Colon (tissue), 2 donors: ENCODE measurements at regions not wholly inside any gene's neighbourhood (a gene's known extent, or its start where the extent isn't known, plus 50 kb on each side); places are given as distances from the start of the nearest gene placed in this dataset.

ENCODE experiments used
- FAIRE-seq: peaks from 2 replicates; lab custom pipeline; 2012; peaks lifted over from hg19 to GRCh38; lab: Jason Lieb, UNC
- donor health status: control.
- donor health status: control.

DNA sequence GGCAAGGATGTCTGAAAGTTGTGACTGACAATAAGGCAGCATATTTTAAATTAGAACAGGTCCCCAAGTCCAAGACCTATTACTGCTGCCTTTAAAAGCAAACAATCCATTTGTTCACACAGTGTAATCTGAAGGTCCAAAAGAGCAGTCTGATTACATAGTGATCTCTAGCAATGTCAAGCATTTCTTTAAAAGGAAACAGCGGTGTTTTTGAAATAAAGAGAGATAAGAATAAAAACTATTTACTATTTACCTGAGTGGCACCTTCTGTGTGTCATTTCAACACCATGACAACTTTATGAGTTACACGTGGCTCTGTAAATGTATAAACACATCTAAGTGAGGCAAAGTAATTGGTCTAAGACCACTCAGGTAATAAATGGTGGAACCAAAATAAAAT lies 1009.9 kb upstream of the CNTNAP5 start:
- no peak for FAIRE-seq

DNA sequence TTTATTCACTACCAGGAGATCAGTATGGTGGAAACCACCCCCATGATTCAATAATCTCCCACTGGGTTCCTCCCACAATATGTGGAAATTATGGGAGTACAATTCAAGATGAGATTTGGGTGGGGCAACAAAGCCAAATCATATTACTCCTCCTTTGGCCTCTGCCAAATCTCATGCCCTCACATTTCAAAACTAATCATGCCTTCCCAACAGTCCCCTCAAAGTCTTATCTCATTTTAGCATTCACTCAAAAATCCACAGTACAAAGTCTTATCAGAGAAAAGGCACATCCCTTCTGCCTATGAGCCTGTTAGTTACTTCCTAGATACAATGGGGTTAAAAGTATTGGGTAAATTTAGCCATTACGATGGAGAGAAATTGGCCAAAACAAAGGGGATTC lies 989.5 kb upstream of the CNTNAP5 start:
- no peak for FAIRE-seq

DNA sequence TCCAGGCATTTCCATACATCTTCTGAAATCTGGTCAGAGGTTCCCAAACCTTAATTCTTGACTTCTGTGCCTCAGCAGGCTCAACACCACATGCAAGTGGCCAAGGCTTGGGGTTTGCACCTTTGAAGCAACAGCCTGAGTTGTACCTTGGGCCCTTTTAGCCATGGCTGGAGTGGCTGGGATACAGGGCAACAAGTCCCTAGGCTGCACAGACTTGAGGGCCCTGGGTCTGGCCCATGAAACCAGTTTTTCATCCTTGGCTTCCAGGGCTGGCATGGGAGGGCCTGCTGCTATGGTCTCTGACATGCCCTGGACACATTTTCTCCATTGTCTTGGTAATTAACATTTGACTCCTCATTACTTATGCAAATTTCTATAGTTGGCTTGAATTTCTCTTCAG lies 988.8 kb upstream of the CNTNAP5 start:
- no peak for FAIRE-seq

DNA sequence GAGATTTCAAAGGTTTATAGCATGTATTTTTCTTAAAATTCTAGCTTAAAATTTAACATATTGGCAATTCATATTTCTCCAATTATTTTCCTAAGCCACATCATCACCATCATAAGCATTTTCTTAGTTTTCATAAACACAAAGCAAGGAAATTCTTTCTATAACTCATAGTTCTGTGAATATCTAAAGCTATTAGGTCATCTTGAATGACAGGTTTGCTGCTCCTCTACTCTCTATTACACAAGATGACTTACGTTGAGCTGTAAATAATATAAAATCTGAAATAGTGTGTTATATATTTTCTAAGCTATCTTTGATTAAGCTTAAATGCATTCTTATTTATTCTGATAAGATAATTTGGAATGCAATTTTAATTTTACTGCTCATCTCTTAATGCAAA lies 984.6 kb upstream of the CNTNAP5 start:
- no peak for FAIRE-seq

DNA sequence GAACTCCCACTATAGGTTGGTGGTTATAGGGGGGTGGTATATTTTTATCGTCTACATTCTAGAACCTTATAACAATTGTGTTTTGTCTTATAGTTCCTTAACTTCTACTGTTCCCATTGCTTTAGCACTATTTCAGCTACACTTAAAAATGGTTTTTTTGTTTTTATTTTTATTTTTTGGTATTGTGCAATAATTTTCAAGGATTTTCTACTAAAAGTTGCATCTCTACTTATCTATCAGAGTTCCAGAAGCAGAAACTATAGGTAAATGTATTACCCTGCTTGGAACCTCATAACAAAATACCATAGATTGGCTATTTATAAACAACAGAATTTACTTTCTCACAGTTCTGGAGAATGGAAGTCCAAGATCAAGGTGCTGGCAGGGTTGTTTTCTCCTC lies 981.6 kb upstream of the CNTNAP5 start:
- FAIRE-seq: no peak

DNA sequence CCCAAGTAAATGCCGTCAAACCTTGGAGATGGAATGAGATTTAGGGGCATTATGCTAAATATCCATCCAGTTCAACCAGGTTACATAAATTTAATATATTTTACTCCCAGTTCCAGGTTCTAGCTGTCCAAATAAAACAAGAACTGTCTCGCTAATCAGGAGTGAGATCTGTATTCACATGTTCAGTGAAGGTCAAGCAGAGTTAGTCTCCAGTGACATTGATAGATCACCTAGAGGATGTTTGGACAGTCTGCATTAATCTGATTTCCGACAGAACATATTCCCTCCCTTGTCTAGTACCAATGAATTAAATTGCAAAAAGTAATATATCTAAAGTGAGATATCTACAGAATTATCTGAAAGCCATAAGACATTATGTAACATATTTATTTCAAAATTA lies 979.4 kb upstream of the CNTNAP5 start:
- no peak for FAIRE-seq

DNA sequence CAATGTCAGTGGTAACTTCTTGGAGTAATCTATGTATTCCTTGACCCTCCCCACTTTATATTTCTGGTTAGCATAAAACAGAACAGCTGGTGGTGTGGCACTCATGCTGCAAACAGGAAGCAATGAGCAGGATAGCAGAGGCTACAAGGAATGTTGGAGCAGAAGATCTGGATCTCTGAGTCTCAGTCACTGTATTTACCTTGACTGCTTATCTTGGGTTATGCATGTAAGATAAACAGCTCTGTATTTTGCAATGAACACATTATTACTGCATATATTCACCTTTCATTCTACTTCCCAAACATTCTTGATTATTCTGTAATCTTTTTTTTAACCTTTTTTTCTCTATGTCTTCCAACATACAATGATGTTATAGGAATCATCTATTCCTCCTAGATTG lies 977.9 kb upstream of the CNTNAP5 start:
- FAIRE-seq: no peak

DNA sequence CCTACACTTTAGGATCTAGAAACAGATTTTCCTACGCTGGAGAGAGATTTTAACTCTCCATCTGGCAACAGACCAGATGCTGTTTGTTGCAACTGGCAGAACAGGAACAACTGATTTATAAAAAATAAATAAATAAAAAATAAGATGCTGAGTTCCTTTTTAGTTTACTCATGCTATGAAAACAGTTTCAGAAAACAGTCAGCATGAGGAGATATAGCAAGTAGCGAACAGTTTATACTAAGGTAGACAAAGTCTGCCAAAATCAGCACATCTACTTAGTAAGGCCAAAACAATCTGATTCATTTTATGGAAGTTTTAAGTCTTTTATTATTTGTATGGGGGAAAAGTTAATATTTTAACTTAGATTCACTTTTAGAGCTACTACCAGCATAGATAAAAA lies 974.0 kb upstream of the CNTNAP5 start:
- no peak for FAIRE-seq

DNA sequence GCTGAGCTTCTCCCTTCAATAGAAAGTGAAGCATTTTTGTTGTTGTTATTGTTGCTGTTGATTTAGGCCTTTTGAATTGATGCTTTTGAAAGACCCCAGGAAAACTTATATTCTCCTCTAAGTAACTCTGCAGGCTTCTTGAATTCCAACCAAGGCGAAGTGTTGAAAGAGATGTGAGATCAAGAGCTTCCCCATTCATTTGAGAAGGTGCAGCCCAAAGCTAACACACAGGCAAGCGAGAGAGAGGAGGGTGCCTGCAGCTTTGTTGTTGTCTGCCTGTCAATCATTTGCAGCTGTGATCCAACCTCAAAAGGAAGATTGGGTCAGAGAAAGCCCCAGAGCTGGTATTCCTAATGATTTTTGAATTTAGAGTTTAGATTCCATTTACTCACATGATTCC lies 963.6 kb upstream of the CNTNAP5 start:
- FAIRE-seq: no peak

DNA sequence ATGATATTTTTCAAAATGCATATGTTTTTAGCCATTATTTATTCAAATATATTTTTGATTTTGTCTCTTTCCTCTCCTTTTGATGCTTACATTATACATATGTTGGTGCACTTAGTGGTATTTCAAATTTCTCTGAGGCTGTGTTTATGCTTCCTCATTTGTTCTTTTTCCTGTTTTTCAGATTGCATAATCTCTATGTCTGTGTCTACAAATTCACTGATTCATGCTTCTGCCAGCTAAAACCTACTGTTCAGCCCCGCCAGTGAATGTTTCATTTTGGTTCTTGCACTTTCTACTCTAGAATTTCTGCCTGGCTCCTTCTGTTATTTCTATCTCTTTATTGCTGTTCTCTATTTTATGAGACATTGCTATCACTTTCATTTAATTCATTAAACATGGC lies 951.7 kb upstream of the CNTNAP5 start:
- FAIRE-seq: no peak

DNA sequence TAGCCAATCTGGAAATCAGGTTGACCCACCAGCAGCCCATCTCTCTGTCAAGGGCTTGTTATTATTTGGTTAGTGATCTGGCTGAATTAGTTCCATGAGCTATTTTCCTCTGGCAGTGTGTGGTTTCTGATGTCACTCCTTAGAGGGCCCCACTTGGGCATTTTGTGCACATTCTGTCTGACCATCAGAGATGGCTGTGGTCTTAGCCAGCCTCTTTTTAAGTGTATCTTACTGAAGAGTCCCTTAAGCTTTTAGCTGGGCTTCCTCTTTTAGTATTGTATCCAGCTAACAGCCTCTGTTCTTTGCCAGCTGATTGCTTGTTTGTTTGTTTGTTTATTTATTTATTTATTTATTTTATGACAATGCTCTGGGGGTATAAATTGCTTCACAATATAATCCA lies 951.1 kb upstream of the CNTNAP5 start:
- no peak for FAIRE-seq

DNA sequence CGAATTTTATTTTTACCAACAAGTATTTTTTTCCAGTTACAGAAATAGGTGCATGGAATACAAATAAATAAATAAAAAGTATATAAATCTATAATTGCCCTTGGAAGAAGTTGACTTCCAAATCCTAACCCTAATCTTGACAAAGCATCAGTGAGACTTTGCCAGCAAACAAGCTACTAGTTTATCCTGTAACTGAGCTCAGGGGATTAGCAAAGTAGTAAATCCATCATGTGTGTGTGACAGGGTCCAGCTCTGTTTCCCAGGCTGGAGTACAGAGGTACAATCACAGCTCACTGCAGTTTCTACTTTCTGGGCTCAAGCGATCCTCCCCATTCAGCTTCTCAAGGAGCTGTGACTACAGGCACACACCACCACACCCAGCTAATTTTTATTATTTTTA lies 948.0 kb upstream of the CNTNAP5 start:
- no peak for FAIRE-seq

DNA sequence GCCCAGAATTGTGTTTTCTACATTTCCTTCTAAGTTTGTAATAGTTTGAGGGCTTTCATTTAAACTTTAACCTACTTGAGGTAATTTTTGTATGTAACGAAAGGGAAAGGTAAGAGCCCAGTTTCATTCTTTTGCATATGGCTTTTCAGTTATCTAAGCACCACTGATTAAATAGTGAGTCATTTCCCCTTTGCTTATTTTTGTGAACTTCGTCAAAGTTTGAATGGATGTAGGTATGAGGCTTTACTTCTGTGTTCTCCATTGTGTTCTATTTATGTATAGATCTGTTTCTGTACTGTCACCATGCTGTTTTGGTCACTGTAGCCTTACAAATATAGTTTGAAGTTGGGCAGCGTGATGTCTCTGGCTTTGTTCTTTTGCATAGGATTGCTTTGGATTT lies 944.8 kb upstream of the CNTNAP5 start:
- FAIRE-seq: no peak

DNA sequence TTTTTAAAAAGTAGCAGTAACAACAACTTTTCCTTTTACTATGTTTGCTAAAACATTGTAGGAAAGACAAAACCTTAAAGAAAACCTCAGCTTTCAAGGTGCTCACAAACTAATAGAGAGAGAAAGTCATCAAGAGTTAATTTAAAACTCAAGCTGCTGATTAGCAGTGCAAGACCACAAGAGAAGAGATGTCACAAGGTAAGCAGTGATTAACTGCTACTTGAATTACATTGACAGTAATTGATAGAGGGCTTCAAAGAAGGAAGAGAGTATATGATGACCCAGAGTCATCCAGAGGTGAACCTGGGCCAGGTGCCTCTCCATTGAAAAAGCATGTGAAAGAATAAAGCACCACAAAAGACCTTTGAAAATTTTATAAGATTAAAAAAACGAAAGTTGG lies 939.6 kb upstream of the CNTNAP5 start:
- no peak for FAIRE-seq

DNA sequence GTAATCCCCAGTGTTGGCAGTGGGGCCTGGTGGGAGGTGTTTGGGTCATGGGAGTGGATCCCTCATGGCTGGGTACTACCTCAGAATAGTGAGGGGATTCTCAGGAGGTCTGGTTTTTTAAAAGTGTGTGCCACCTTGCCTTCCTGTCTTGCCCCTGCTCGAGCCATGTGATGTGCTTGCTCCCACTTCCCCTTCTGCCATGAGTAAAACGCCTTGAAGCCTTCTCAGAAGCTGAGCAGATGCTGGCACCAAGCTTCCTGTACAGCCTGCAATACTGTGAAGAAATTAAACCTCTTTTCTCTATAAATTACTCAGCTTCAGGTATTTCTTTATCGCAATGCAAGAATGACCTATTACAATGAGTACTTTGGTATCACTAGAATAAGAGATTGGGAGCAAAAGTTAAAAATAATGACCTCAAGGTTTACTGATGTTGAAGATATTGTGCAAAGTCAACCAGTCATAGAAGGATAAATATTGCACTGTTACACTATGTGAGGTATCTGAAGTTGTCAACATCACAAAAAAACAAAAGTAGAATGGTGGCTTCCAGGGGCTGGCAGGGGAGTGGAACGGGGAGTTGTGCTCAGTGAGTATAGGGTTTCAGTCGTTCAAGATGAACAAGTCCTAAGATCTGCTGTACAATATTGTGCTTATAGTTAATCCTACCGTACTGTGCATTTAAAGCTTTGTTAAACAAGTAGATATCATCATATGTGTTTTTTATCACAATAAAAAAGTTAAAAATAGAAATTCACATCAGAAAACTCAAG lies 938.3 kb upstream of the CNTNAP5 start:
- FAIRE-seq: no peak

DNA sequence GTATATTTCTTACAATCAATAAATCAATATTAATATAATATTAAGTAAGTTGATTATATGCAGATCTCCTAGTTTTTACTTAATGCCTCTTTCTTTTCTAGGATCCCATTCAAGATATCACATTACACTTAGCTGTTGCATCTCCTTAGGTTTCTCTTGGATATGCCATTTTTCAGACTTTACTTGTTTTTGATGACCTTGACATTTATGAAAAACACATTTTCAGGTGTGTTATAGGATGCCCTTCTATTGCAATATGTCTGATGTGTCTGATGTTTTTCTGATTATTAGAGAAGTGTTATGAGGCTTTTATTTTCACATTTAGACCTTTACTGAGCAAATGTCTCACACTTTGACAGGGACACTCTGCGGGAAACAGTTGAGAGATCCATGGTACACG lies 933.6 kb upstream of the CNTNAP5 start:
- no peak for FAIRE-seq

DNA sequence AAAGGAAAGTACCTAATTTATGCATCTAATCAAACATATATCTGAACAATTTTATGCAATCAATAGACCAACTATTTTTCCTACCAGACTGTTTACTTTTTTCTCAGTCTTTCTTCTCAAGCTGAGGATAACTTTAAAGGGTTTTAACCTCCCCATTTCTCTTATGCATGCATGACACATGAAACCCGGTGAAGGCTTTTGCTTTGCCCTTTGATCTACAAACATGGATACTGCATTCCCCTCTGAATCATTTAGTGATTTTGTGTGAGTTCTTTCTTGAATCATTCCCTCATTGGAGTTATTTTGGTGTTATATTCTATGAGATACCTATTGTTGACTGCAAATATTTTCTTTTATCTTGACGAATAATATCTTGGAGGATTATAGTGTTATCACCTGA lies 931.9 kb upstream of the CNTNAP5 start:
- no peak for FAIRE-seq

DNA sequence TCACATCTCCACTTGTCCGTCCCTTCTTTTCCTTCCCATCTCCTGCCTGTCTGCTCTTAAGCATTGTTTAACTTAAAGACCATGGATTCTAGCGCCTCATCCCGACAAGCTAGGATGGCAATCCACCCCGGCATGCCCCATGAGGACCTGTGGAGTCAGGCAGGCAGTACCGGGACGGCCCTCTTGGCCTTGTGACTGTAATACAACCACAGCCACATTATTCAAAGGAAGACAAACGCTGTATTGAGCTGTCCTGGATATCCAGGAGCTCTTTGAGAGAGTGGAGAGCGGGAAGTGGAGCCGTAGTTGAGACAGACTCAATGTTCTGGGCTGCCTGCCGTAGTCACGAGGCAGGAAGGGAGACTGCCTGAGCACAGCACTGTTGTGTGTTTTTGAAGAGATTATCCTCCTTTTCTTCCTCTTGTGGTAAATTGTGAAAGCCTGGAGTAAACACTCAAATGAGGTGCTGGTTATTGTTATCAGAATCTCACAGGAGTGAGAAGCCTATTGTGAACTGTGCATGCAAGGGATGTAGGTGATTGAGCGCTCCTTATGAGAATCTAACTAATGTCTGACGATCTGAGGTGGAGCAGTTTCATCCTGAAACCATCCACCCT lies 929.8 kb upstream of the CNTNAP5 start:
- no peak for FAIRE-seq

DNA sequence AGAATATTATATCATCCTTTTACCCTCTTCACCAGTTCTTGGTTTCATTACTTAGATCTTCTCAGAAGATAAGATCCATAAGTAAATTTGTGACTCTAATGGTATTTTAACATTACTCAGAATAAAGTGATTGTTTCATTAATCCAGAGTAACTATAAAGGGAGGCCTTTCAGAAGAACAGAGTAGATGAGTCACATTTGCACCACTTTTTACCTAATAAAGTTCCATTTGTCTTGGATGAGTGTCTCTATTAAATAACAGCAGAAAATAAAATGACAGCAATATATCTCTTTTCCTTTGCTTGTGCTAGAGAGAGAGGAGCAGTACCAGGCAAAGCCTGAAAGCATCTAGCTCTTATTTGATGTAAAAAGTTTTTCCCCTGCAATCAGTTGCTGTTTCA lies 926.5 kb upstream of the CNTNAP5 start:
- no peak for FAIRE-seq

DNA sequence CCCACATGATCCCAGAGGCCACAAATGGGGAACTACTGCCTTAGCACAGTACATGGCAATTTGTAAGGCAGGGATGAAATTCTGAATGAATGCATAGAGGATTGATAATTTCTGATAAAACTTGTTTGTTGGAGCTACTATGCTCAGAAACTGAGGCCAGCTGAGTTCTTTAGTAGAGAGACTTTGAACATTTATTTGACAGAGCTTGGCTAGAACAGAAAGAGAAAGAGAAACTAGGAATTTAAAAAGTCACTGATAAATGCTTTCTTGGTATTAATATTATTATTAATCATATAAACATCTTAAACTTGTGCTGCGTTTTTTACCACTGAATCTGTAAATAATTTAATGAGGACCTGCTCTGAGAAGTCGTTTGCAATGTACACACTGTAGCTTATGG lies 923.7 kb upstream of the CNTNAP5 start:
- FAIRE-seq: no peak

DNA sequence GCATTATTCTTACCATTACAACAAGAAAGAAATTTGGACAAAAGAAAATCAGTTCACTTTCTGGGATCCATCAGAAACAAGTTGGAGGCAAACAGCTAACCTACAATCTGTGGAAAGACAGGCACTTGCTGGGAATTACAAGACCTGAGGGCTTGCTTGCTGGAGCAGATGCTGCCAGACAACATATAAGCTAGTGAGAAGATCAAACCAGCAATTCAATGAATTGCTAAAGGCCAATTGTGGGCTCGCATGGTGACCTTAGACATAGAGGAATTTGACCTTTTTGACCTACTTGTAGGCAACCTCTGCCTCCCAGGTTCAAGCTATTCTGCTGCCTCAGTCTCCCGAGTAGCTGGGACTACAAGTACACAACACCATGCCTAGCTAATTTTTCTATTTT lies 921.2 kb upstream of the CNTNAP5 start:
- no peak for FAIRE-seq

DNA sequence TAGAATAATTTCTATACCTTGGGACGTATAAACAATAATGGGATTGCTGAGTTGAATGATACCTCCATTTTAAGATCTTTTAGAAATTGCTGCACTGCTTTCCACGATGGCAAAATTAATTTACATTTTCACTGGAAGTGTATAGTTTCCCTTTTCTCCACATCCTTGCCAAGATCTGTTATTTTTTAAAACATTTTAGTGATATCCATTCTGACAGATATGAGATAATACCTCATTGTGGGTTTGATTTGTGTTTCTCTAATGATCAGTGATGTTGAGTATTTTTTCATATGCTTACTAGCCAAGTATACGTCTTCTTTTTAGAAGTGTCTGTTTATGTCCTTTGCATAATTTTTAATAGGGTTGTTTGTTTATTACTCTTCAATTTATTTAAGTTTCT lies 908.5 kb upstream of the CNTNAP5 start:
- FAIRE-seq: no peak

DNA sequence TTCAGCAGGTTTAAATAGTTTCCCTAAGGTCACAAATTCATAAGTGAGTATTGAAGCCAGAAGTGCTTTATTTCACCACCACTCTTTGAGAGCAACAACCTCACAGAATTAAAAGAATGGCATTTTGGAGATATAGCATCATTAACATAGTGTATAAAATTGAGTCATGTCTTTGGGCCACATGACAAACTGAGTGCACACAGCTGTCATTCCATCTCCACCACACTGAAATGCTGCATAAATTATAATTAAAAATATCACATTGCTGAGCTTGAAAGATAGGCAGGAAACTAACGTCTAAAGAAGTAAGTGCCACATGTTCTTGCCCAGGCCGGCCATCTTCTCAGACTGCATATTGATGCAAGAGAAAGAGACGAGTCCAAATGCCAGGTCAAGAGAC lies 897.9 kb upstream of the CNTNAP5 start:
- no peak for FAIRE-seq

DNA sequence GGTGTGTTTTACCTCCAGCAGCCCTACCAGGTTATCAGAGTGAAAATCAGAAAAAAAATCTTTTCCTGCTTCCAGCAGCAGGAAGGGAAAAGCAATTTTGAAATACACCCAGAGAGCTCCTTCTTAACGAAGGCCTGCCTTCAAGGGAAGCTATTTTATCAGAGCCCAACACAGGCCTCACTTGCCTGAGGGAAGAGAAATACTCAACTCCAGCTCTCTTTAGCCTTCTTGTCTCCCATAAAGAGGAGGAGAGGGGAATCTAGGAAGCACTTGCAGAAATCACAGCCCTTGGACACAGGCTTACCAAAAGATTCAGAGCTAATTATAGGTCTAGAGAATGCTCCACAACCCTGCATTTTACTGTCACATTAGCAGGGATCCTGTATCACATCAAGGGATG lies 896.1 kb upstream of the CNTNAP5 start:
- no peak for FAIRE-seq
